ENCODE measurements at regions not wholly inside any gene's neighbourhood (a gene's known extent, or its start where the extent isn't known, plus 50 kb on each side); places are given as distances from the start of the nearest gene placed in this dataset.
"Not testable (repeated sequence)": the region's sequence is repeated elsewhere in the genome, so short reads cannot be mapped to it uniquely, and the experiment has no call there.

- ChIA-PET CTCF (ENCODE audit: unreplicated experiment) (no interaction called here), POLR2A (interaction anchor here (0.6 to 1.2 kb wide), 2 partner anchors 11 to 14 kb away, joined by 3 to 5 read pairs; no protein-coding TSS in a partner anchor)
- DNase-seq (ENCODE audit: low spot score) = no peak
- Histone ChIP-seq H3K9me3 (ENCODE audit: low read length) (no peaks in the 10 kb centered on the region), H3K4me2 (ENCODE audit: low read length) (no peak overlapping the region), H2AFZ (ENCODE audit: low read length) (no peak overlapping the region), H3K4me1 (ENCODE audit: insufficient read depth, low read length, poor library complexity, severe bottlenecking) (no peaks in the 10 kb centered on the region), H4K20me1 (ENCODE audit: insufficient read depth, low read length) (no peaks in the 10 kb centered on the region), H3K36me3 (ENCODE audit: insufficient read depth, low read length) (no peaks in the 10 kb centered on the region), H3K27ac (ENCODE audit: low read depth, low read length, poor library complexity, severe bottlenecking) (no peak overlapping the region), H3K4me3 (ENCODE audit: low read depth, low read length, poor library complexity, severe bottlenecking) (no peak overlapping the region), H3K9me2 (ENCODE audit: insufficient read depth, low read length) (no peaks in the 10 kb centered on the region), H3K79me2 (ENCODE audit: insufficient read depth, low read depth, low read length) (no peaks in the 10 kb centered on the region)
- intact Hi-C loops (cut with micrococcal nuclease; ENCODE audit: unreplicated experiment) = no loop called here
- TF ChIP-seq CTCF (conservative IDR thresholded peaks at IDR 0.05; ENCODE audit: low read length) (no peak), EZH2phosphoT487 (IDR thresholded peaks at IDR 0.05; ENCODE audit: borderline replicate concordance, low read depth, low read length) (no peak)
- no TSS peak for BruUV-seq (replicated peaks)
Measured at GRCh38 chr1:218931324-218931723, 242.4 kb upstream of the LYPLAL1 start.

GRCh38 chr1:218933513-218933912 is 240.2 kb upstream of the LYPLAL1 start:
- POLR2A ChIA-PET = no interaction called here
- no peaks in the 10 kb centered on the region for H3K9me3 ChIP-seq (ENCODE audit: low read length)
- CTCF ChIA-PET (ENCODE audit: unreplicated experiment) = no interaction called here

GRCh38 chr1:218935408-218935807 is 238.3 kb upstream of the LYPLAL1 start:
- H2AFZ ChIP-seq (ENCODE audit: low read length); H3K9me2 ChIP-seq (ENCODE audit: insufficient read depth, low read length); H3K27ac ChIP-seq (ENCODE audit: low read depth, low read length, poor library complexity, severe bottlenecking); BruUV-seq (replicated peaks); H3K4me2 ChIP-seq (ENCODE audit: low read length); H3K79me2 ChIP-seq (ENCODE audit: insufficient read depth, low read depth, low read length); DNase-seq (ENCODE audit: low spot score); H3K9me3 ChIP-seq (ENCODE audit: low read length); H3K4me3 ChIP-seq (ENCODE audit: low read depth, low read length, poor library complexity, severe bottlenecking); H3K4me1 ChIP-seq (ENCODE audit: insufficient read depth, low read length, poor library complexity, severe bottlenecking); CTCF ChIA-PET (ENCODE audit: unreplicated experiment); H3K36me3 ChIP-seq (ENCODE audit: insufficient read depth, low read length); H4K20me1 ChIP-seq (ENCODE audit: insufficient read depth, low read length); intact Hi-C loops (cut with micrococcal nuclease; ENCODE audit: unreplicated experiment): not testable (repeated sequence)
- POLR2A ChIA-PET = interaction anchor here (0.8 kb wide), 1 partner anchor 27 kb away, joined by 3 read pairs; no protein-coding TSS in a partner anchor

More at GRCh38 chr1:218933513-218933912, 240.2 kb upstream of the LYPLAL1 start:
- Histone ChIP-seq H4K20me1 (ENCODE audit: insufficient read depth, low read length) (no peaks in the 10 kb centered on the region), H3K27ac (ENCODE audit: low read depth, low read length, poor library complexity, severe bottlenecking) (no peak overlapping the region), H3K4me3 (ENCODE audit: low read depth, low read length, poor library complexity, severe bottlenecking) (no peak overlapping the region), H3K9me2 (ENCODE audit: insufficient read depth, low read length) (no peaks in the 10 kb centered on the region), H3K4me1 (ENCODE audit: insufficient read depth, low read length, poor library complexity, severe bottlenecking) (no peaks in the 10 kb centered on the region), H2AFZ (ENCODE audit: low read length) (no peak overlapping the region), H3K4me2 (ENCODE audit: low read length) (no peak overlapping the region), H3K36me3 (ENCODE audit: insufficient read depth, low read length) (no peaks in the 10 kb centered on the region), H3K79me2 (ENCODE audit: insufficient read depth, low read depth, low read length) (no peaks in the 10 kb centered on the region)
- BruUV-seq (replicated peaks) = no TSS peak
- DNase-seq (ENCODE audit: low spot score) = no peak
- intact Hi-C loops (cut with micrococcal nuclease; ENCODE audit: unreplicated experiment) = no loop called here
- no peak for TF ChIP-seq CTCF (conservative IDR thresholded peaks at IDR 0.05; ENCODE audit: low read length)
- TF ChIP-seq EZH2phosphoT487 (IDR thresholded peaks at IDR 0.05; ENCODE audit: borderline replicate concordance, low read depth, low read length) = no peak

Measured in OCI-LY7 (cell line).